MM.1S (cell line): ENCODE measurements at regions not wholly inside any gene's neighbourhood (a gene's known extent, or its start where the extent isn't known, plus 50 kb on each side); places are given as distances from the start of the nearest gene placed in this dataset.

Experiments used
- DNase-seq: peaks from one replicate; pipeline ENCODE4 v3.0.0-alpha.2; 2015
- H2AFZ ChIP-seq: fragments of 300-600 bp; sonication (generic); 2 replicates; pipeline ENCODE4 v1.6.0; 2016; ENCODE audit warnings: antibody characterized with exemption, low read length
- H3F3A ChIP-seq: fragments of 300-600 bp; sonication (generic); 2 replicates; pipeline ENCODE4 v1.6.1; 2016; ENCODE audit warnings: mild to moderate bottlenecking, antibody characterized with exemption, low read length, moderate library complexity, mixed read lengths; ENCODE audit not compliant: insufficient read depth
- H3K27ac ChIP-seq: fragments of 300-600 bp; sonication (generic); 2 replicates; pipeline ENCODE4 v1.5.1; 2016; ENCODE audit warnings: mild to moderate bottlenecking, low read length
- H3K27me3 ChIP-seq: fragments of 300-600 bp; sonication (generic); replicated peaks from 2 replicates; pipeline ENCODE4 v1.6.0; 2016; ENCODE audit warnings: low read length; ENCODE audit not compliant: insufficient read depth
- H3K36me3 ChIP-seq: fragments of 300-600 bp; sonication (generic); replicated peaks from 2 replicates; pipeline ENCODE4 v1.6.1; 2016; ENCODE audit warnings: mild to moderate bottlenecking, low read length, mixed read lengths; ENCODE audit not compliant: insufficient read depth
- H3K4me1 ChIP-seq: fragments of 300-600 bp; sonication (generic); 2 replicates; pipeline ENCODE4 v1.6.1; 2016; ENCODE audit warnings: low read length, mixed read lengths
- H3K4me2 ChIP-seq: fragments of 300-600 bp; sonication (generic); 2 replicates; pipeline ENCODE4 v1.6.0; 2016; ENCODE audit warnings: low read depth, low read length
- H3K4me3 ChIP-seq: fragments of 300-600 bp; sonication (generic); 2 replicates; pipeline ENCODE4 v1.5.1; 2016; ENCODE audit warnings: low read length, mixed read lengths
- H3K79me2 ChIP-seq: fragments of 300-600 bp; sonication (generic); 2 replicates; pipeline ENCODE4 v1.6.1; 2016; ENCODE audit warnings: mixed run types, low read length, mixed read lengths
- H3K9ac ChIP-seq: fragments of 300-600 bp; sonication (generic); 2 replicates; pipeline ENCODE4 v1.6.1; 2016; ENCODE audit warnings: low read length, mixed read lengths
- H3K9me2 ChIP-seq: fragments of 300-600 bp; sonication (generic); replicated peaks from 2 replicates; pipeline ENCODE4 v1.6.1; 2016; ENCODE audit warnings: mild to moderate bottlenecking, low read length, mixed read lengths; ENCODE audit not compliant: insufficient read depth
- H3K9me3 ChIP-seq: fragments of 300-600 bp; sonication (generic); replicated peaks from 2 replicates; pipeline ENCODE4 v1.6.1; 2016; ENCODE audit warnings: mild to moderate bottlenecking, low read length, mixed read lengths; ENCODE audit not compliant: insufficient read depth
- H4K20me1 ChIP-seq: fragments of 300-600 bp; sonication (generic); 2 replicates; pipeline ENCODE4 v1.6.1; 2016; ENCODE audit warnings: mild to moderate bottlenecking, low read length, moderate library complexity, mixed read lengths; ENCODE audit not compliant: insufficient read depth
- CTCF ChIP-seq: fragments of 300-600 bp; sonication (generic); IDR thresholded peaks from 2 replicates; pipeline ENCODE4 v1.5.1; 2016; ENCODE audit warnings: antibody characterized with exemption, low read length, mixed read lengths
- EZH2 ChIP-seq: fragments of 300-600 bp; sonication (generic); optimal IDR thresholded peaks from 2 replicates; pipeline ENCODE3; 2017; ENCODE audit warnings: low read depth, mild to moderate bottlenecking, antibody characterized with exemption, low read length, mixed read lengths
- EZH2phosphoT487 ChIP-seq: fragments of 300-600 bp; sonication (generic); IDR thresholded peaks from 2 replicates; pipeline ENCODE4 v1.6.1; 2018; ENCODE audit warnings: antibody characterized with exemption, low read length

GRCh38 chr6:44653761-44654218, 266.3 kb downstream of the CDC5L start:
- Histone ChIP-seq H3F3A (no peaks in the 10 kb centered on the region), H3K27me3 (no peaks in the 10 kb centered on the region), H3K9ac (no peak overlapping the region), H3K79me2 (no peaks in the 10 kb centered on the region), H3K4me2 (no peak overlapping the region), H3K9me2 (no peaks in the 10 kb centered on the region), H3K36me3 (no peaks in the 10 kb centered on the region), H4K20me1 (no peaks in the 10 kb centered on the region), H3K27ac (no peak overlapping the region), H3K9me3 (no peaks in the 10 kb centered on the region), H3K4me3 (no peak overlapping the region), H2AFZ (no peak overlapping the region), H3K4me1 (peaks cover 16% of the 10 kb centered on the region; the same call in 1 of the 2 replicates)
- TF ChIP-seq EZH2 (no peak), EZH2phosphoT487 (no peak), CTCF (no peak)
- DNase-seq: no peak

GRCh38 chr6:44655412-44656342, 268.2 kb downstream of the CDC5L start:
- Histone ChIP-seq H3K4me3 (peak overlapping the region; percentile 51), H2AFZ (peak overlapping the region; percentile 86), H3K9ac (peak overlapping the region; percentile 47), H3K36me3 (no peaks in the 10 kb centered on the region), H4K20me1 (no peaks in the 10 kb centered on the region), H3K79me2 (no peaks in the 10 kb centered on the region), H3K4me2 (peak overlapping the region; percentile 79), H3K27me3 (no peaks in the 10 kb centered on the region), H3F3A (no peaks in the 10 kb centered on the region), H3K27ac (peak overlapping the region; percentile 27; the same call in 1 of the 2 replicates), H3K9me2 (no peaks in the 10 kb centered on the region), H3K4me1 (0 out of 2 replicates have a peak, but pooled peaks cover 6% of the 10 kb centered on the region), H3K9me3 (no peaks in the 10 kb centered on the region)
- DNase-seq: peak; percentile 50
- TF ChIP-seq EZH2phosphoT487 (no peak), CTCF (peak; percentile 95), EZH2 (no peak)

GRCh38 chr6:44656691-44657090, 269.2 kb downstream of the CDC5L start:
- Histone ChIP-seq H3K9me3 (no peaks in the 10 kb centered on the region), H3K4me2 (no peak overlapping the region), H3K4me3 (no peak overlapping the region), H3K27me3 (no peaks in the 10 kb centered on the region), H2AFZ (no peak overlapping the region), H4K20me1 (no peaks in the 10 kb centered on the region), H3F3A (no peaks in the 10 kb centered on the region), H3K36me3 (no peaks in the 10 kb centered on the region), H3K79me2 (no peaks in the 10 kb centered on the region), H3K9me2 (no peaks in the 10 kb centered on the region), H3K4me1 (0 out of 2 replicates have a peak, but pooled peaks cover 6% of the 10 kb centered on the region), H3K27ac (no peak overlapping the region), H3K9ac (no peak overlapping the region)
- no peak for TF ChIP-seq EZH2
- no peak for TF ChIP-seq CTCF
- no peak for TF ChIP-seq EZH2phosphoT487
- DNase-seq: no peak
